Sigmoid colon (tissue), 4 donors: ENCODE measurements at regions not wholly inside any gene's neighbourhood (a gene's known extent, or its start where the extent isn't known, plus 50 kb on each side); places are given as distances from the start of the nearest gene placed in this dataset.

Experiments
- CTCF ChIP-seq, 4 experiments: fragments of 450-650 bp in 3 of 4; fragments of 200-600 bp in 1 of 4; IDR thresholded peaks; one replicate each; pipeline ENCODE4 v1.5.1; 2016 to 2019; ENCODE audit warnings: antibody characterized with exemption in 4 of 4, mild to moderate bottlenecking in 3 of 4, moderate library complexity in 2 of 4
- EP300 ChIP-seq, 4 donors: sonication (generic); formaldehyde crosslinking; IDR thresholded peaks; one replicate each; pipeline ENCODE4 v1.6.1; 2017; ENCODE audit warnings: antibody characterized with exemption in 4 of 4

GRCh38 chr6:105569706-105570105, 166.8 kb upstream of the PREP start:
- TF ChIP-seq CTCF (IDR thresholded peaks at IDR 0.05), result no peak
- TF ChIP-seq EP300 (IDR thresholded peaks at IDR 0.05), result no peak
